ENCODE measurements at regions not wholly inside any gene's neighbourhood (a gene's known extent, or its start where the extent isn't known, plus 50 kb on each side); places are given as distances from the start of the nearest gene placed in this dataset.

DNA sequence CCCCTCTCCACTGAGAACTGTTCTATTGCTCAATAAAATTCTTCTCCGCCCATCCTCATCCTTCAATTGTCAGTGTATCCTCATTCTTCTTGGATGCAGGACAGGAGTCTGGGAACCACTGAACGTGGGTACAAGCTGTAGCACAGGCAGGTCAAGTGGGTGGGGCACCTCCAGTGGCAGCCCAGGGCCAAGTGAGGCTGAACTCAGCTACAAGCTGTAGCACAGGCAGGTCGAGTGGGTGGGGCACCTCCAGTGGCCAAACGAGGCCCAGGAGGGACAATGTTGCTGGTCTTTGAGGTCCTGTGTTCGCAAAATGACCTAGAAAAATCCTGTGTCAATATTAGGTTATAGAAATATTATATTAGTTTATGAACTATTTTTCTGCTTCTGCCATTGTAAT, 352.0 kb downstream of the TMX3 start:
- H3K4me1 ChIP-seq = no peaks in the 10 kb centered on the region
- no peak overlapping the region for H3K27ac ChIP-seq
- no peak for ATAC-seq
- WGBS, 2 donors (ENCODE audit: low coverage in 1 of 2) = 66 to 84% methylated on average over 2 to 5 of the region's 5 CpGs
- H3K4me3 ChIP-seq = no peak overlapping the region
- TF ChIP-seq POLR2AphosphoS5 (IDR thresholded peaks at IDR 0.05) = no peak
- TF ChIP-seq, protein P1, sequence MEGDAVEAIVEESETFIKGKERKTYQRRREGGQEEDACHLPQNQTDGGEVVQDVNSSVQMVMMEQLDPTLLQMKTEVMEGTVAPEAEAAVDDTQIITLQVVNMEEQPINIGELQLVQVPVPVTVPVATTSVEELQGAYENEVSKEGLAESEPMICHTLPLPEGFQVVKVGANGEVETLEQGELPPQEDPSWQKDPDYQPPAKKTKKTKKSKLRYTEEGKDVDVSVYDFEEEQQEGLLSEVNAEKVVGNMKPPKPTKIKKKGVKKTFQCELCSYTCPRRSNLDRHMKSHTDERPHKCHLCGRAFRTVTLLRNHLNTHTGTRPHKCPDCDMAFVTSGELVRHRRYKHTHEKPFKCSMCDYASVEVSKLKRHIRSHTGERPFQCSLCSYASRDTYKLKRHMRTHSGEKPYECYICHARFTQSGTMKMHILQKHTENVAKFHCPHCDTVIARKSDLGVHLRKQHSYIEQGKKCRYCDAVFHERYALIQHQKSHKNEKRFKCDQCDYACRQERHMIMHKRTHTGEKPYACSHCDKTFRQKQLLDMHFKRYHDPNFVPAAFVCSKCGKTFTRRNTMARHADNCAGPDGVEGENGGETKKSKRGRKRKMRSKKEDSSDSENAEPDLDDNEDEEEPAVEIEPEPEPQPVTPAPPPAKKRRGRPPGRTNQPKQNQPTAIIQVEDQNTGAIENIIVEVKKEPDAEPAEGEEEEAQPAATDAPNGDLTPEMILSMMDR (IDR thresholded peaks at IDR 0.05) = no peak
- no peak for TF ChIP-seq EP300 (IDR thresholded peaks at IDR 0.05)
- TF ChIP-seq POLR2A (IDR thresholded peaks at IDR 0.05) = no peak
- H3K9me3 ChIP-seq = no peaks in the 10 kb centered on the region
- no peaks in the 10 kb centered on the region for H3K27me3 ChIP-seq
- no peaks in the 10 kb centered on the region for H3K36me3 ChIP-seq

DNA sequence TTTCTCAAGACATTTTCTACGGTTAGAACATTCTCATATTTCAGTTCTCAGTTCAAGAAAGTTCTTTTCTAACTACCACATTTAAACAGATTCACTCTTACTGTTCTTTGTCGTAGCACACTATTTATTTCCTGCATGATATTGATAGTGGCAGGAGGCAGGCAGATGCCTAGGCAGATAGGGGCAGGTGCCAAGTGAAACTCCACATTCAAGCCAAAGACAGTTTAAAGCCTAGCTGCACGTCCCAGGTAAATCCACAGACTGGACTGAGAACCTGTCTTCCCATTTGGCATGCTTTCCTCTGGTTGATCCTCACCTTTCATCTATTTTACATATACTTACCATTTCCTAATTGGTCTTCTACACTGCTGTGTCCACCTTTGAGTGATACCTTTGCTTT, 359.3 kb downstream of the TMX3 start:
- Histone ChIP-seq H3K4me1 (peaks cover 0 to 5% (median 0%) of the 10 kb centered on the region in 3 donors), H3K36me3 (no peaks in the 10 kb centered on the region), H3K9me3 (peaks cover 0 to 9% (median 0%) of the 10 kb centered on the region in 3 donors), H3K27me3 (no peaks in the 10 kb centered on the region), H3K4me3 (no peak overlapping the region), H3K27ac (no peak overlapping the region)
- TF ChIP-seq POLR2A (IDR thresholded peaks at IDR 0.05) (no peak), EP300 (IDR thresholded peaks at IDR 0.05) (no peak), POLR2AphosphoS5 (IDR thresholded peaks at IDR 0.05) (no peak)
- TF ChIP-seq, protein P1 (IDR thresholded peaks at IDR 0.05) = no peak
- WGBS, 2 donors (ENCODE audit: low coverage in 1 of 2) = 18 to 29% methylated on average over 3 of the region's 3 CpGs
- no peak for ATAC-seq

DNA sequence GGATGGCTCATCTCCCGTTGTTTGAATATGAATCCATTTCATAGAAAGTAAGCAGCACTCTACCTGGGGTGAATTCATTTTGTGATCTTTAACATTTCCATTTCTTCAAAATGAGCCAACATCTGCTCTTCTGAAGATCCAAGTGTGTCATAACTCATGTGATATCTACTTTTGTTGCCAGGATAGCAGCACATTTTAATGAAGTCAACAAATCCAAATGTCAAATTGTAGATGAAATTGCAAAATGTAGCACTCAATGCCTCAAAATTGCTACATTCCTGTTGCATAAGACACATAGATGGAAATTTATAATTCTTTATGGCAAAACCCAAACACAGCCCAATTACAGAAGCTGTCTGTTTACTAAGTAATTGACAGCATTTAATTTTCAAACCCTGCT, 360.7 kb downstream of the TMX3 start:
- Histone ChIP-seq H3K27ac (no peak overlapping the region), H3K27me3 (no peaks in the 10 kb centered on the region), H3K4me1 (peaks cover 0 to 5% (median 0%) of the 10 kb centered on the region in 3 donors), H3K36me3 (no peaks in the 10 kb centered on the region), H3K4me3 (no peak overlapping the region), H3K9me3 (peaks cover 0 to 13% (median 0%) of the 10 kb centered on the region in 3 donors)
- 96 to 100% methylated on average over 1 of the region's 1 CpG for WGBS, 2 donors (ENCODE audit: low coverage in 1 of 2)
- no peak for ATAC-seq
- TF ChIP-seq, protein P1 (IDR thresholded peaks at IDR 0.05) = no peak
- no peak for TF ChIP-seq POLR2AphosphoS5 (IDR thresholded peaks at IDR 0.05)
- no peak for TF ChIP-seq EP300 (IDR thresholded peaks at IDR 0.05)
- no peak for TF ChIP-seq POLR2A (IDR thresholded peaks at IDR 0.05)

DNA sequence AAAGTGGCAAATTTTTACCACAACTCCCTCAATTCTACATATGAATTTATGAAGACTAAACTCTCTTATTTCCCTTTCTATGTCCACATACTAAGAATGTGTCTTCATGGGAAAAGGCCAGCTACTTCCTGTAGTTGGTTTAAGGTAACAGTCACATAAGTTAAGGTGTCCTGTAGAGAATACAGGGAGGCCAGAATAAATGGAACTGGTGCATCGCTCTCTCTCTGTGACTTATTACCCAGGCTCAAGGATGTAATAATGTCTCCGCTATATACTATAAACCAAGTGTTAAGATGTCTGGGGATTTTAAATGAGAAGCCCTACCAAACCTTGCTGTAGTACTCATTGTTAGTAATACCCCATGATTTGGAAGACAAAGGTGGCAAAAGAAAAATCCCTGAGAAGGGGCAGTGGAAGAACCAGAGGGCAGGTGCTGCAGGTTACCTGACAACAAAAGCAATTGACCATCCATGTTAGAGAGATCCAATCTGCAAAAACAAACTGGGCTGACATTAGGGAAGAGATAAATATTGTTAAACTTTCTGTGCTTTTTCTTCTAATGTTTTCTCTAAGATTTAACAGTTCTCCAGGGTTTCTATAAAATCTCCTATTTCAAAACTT, 372.8 kb downstream of the TMX3 start:
- Histone ChIP-seq H3K36me3 (no peaks in the 10 kb centered on the region), H3K4me1 (no peaks in the 10 kb centered on the region), H3K27ac (no peak overlapping the region), H3K27me3 (no peaks in the 10 kb centered on the region), H3K4me3 (no peak overlapping the region), H3K9me3 (no peaks in the 10 kb centered on the region)
- no peak for TF ChIP-seq EP300 (IDR thresholded peaks at IDR 0.05)
- no peak for TF ChIP-seq POLR2A (IDR thresholded peaks at IDR 0.05)
- TF ChIP-seq, protein P1 (IDR thresholded peaks at IDR 0.05) = no peak
- TF ChIP-seq POLR2AphosphoS5 (IDR thresholded peaks at IDR 0.05) = no peak
- 91 to 100% methylated on average over 2 of the region's 2 CpGs for WGBS, 2 donors (ENCODE audit: low coverage in 1 of 2)
- ATAC-seq = no peak

DNA sequence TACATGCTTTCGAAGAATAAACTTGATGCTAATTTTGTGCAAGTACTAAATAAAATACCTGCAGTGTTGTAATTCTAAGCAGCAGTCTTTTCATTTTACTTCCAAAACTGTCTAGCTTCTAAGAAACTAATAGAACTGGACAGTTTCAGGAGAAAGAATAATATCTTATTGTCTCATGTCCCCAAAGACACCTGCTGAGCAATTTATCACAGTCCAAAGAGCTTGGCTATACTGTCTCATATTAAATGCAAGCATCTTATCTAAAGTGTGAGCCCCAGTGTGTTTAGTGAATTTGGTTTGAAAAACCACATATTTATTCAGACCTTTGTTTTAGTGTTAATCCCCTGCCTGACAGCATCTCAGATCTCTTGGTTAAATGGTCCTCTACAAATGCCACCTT, 374.3 kb downstream of the TMX3 start:
- Histone ChIP-seq H3K27ac (no peak overlapping the region), H3K27me3 (no peaks in the 10 kb centered on the region), H3K4me3 (no peak overlapping the region), H3K9me3 (no peaks in the 10 kb centered on the region), H3K36me3 (no peaks in the 10 kb centered on the region), H3K4me1 (no peaks in the 10 kb centered on the region)
- 93 to 100% methylated on average over 1 of the region's 1 CpG for WGBS, 2 donors (ENCODE audit: low coverage in 1 of 2)
- no peak for ATAC-seq
- TF ChIP-seq EP300 (IDR thresholded peaks at IDR 0.05) (no peak), POLR2AphosphoS5 (IDR thresholded peaks at IDR 0.05) (no peak), POLR2A (IDR thresholded peaks at IDR 0.05) (no peak)
- TF ChIP-seq, protein P1 (IDR thresholded peaks at IDR 0.05) = no peak
